Medulla oblongata (tissue), 1 donor: ENCODE measurements at regions not wholly inside any gene's neighbourhood (a gene's known extent, or its start where the extent isn't known, plus 50 kb on each side); places are given as distances from the start of the nearest gene placed in this dataset.

Experiments
- DNase-seq: peaks from one replicate; pipeline ENCODE4 v3.0.0-alpha.2; 2015; ENCODE audit errors: extremely low spot score

DNA sequence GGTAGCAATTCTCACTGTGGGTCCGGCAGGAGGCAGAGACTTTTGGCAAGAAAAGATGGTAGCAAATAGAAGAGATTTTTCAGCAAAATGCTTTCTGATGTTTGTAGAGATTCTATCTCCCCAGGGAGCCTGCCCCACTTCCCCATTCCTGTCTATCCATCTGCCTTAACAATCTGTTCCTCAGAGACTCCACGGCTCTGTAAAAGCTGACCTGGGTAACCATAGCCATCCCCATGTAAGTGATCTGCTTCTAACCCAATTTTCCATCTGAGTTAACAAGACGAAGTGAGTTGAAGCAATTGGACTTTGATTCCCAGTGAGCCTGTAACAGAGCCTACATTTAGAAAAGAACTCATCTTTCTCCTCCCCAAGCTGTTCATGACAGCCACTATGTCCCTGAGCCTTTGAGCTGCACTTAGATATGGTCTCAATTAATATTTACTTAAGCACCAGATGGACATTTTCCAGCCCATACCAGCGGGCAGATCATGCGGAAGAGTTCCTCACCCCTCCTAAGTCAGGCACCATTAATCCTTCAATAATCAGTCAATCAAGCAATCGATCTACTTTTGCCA lies 896.1 kb downstream of the CCSER2 start:
- DNase-seq, result no peak

DNA sequence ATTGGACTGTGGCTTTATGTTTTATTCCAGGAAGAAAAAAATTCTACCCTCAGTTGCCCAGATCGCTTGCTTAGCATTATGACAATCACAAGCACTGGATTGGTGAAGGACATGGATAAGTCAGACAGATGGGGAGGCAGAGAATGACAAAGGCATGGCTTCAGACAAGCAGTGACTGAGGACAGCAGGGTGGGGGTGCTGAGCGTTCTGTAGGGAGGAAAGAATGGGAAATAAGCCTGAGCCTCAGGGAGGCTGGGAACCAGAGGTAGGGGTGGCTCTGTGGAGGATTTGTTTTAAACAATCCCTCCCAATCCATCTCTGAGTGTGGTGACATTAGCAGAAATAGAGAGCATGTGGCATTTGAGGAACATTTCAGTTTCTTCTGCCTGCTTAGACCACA lies 896.9 kb downstream of the CCSER2 start:
- no peak for DNase-seq

DNA sequence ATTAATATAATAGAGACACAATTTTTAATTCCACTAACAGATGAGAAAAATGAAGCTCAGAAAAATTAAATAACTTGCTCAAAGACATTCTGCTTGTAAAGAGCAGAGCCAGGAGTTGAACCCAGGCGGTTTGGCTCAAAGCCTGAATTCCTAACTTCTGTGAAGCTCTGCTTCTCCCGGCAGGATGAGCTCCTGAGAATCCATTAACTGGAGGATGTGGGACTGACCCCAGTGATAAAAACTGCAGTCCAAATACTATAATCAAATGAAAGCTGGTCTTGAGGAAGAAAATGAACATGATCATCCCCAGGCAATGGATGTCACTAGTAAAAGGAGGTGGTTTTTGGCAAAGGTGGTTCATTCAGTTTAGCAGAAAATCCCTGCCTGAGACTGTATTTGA lies 898.2 kb downstream of the CCSER2 start:
- DNase-seq, result no peak

DNA sequence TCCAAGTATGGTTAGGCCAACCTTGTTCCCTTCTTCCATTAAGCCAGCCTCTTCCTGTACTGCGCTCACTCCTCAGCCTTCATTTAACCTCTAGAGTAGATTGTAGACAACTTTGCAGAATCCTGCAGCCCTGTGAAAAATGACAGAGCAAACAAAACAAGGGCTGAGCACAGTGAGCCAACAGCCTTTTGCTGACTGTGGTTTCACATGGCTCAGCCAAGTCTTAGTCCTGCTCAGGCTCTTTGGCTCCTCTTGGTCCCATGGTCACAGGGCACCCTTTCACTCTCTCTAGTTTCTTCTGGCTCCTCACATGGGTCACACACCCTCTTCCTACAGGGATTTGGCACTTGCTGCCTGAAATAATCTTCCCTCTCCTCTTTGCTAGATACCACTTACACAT lies 900.3 kb downstream of the CCSER2 start:
- no peak for DNase-seq

- no peak for DNase-seq
Observed at GRCh38 chr10:85231534-85232270, 903.3 kb downstream of the CCSER2 start.

DNA sequence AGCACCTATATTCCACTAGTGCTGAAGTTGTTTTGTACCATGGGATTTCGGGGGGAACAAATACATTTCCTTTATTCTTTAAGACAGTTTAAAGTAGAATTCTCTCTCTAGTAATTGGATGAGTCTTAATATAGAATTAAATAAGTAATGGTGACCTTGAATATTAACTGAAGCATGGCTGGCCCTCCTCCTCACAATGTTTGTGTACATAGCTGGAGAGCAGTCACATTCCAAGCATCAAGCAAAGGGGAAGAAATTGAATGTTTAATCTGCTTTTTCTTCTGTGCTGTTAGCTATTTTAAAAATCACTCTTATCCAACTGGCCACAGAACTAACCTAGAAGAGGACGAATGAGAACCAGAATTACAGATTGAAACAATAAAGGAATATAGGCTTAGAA lies 906.9 kb downstream of the CCSER2 start:
- no peak for DNase-seq

- DNase-seq, result no peak
Observed at GRCh38 chr10:85238676-85239075, 910.3 kb downstream of the CCSER2 start.

DNA sequence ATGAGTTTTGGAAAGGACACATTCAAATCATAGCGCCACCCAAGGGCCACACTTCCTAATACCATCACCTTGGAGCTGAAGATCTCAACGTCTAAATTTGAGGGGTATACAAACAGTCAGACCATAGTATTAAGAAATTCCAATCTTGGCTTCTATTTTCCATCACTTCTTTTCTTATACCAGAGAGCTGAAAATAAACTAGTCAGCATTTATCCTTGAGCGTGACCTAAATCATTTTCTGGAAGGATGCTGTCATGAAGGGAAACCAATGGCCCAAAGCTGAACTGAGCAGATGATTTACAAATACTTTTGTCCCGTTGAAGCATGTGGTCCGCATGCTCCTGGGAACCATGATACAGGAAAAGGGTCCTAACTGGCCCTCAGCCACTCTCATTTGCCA lies 921.9 kb downstream of the CCSER2 start:
- no peak for DNase-seq

GRCh38 chr10:85256481-85256880 lies 928.1 kb downstream of the CCSER2 start:
- DNase-seq, result no peak

DNA sequence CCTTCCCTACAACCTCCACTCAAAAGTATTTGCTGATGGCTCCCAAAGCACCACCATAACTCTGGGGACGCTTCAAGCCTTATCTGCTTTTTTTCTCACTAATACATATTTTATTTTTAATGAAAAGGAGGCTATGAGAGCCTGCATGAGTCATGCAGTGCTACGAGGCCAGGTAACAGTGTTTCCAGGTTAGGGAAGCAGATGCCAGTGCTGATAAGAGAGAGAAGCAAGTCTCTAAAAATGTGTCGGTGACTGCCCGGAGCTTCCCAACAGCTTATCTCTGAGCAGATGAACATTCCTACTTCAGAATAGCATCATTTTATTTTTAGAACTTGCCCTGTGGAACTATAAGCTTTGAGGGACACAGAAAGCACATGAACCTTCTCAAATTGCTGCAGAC lies 931.5 kb downstream of the CCSER2 start:
- DNase-seq, result no peak

- DNase-seq, result no peak
Observed at GRCh38 chr10:85262992-85263391, 934.6 kb downstream of the CCSER2 start.

DNA sequence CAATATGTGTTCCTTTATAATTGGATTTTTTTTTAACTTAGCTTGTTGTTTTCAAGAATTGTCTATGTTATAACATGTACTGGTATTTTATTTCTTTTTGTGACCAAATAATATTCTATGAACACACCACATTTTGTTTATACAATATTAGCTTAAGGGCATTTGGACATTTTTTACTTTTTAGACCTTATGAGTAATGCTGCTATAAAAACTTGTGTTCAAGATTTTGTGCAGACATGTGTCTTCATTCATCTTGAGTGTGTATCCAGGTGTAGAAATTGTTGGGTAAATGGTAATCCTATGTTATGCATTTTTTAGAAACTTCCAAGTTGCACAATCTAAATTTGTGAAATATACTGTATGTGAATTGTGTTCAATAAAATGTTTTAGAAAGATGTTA lies 936.7 kb downstream of the CCSER2 start:
- DNase-seq, result no peak

DNA sequence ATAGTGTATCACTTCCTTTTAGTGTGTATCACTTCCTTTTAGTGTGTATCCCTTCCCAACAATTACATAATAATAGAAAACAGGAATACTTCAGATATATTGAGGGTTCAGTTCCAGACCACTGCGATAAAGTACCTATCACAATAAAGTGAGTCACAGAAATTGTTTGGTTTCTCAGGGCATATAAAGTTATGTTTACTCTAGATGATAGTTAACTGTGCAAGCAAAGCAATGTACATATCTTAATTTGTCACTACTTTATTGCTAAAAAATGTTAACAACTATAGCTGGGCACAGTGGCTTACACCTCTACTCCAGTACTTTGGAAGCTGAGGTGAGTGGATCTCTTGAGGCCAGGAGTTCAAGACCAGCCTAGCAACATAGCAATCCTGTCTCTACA lies 938.4 kb downstream of the CCSER2 start:
- no peak for DNase-seq

DNA sequence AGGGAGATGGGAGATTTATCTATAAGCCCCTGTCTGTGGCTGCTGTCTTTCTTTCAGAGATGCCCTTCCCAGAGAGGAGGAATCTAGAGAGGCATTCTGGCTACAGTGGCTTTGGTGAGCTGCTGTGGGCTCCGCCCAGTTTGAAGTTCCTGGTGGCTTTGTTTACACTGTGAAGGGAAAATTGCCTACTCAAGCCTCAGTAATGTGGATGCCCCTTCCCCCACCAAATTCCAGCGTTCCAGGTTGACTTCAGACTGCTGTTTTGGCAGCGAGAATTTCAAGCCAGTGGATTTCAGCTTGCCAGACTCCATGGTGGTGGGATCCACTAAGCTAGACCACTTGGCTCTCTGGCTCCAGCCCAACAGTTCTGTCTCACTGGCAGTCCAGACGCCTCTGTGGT lies 951.6 kb downstream of the CCSER2 start:
- no peak for DNase-seq

DNA sequence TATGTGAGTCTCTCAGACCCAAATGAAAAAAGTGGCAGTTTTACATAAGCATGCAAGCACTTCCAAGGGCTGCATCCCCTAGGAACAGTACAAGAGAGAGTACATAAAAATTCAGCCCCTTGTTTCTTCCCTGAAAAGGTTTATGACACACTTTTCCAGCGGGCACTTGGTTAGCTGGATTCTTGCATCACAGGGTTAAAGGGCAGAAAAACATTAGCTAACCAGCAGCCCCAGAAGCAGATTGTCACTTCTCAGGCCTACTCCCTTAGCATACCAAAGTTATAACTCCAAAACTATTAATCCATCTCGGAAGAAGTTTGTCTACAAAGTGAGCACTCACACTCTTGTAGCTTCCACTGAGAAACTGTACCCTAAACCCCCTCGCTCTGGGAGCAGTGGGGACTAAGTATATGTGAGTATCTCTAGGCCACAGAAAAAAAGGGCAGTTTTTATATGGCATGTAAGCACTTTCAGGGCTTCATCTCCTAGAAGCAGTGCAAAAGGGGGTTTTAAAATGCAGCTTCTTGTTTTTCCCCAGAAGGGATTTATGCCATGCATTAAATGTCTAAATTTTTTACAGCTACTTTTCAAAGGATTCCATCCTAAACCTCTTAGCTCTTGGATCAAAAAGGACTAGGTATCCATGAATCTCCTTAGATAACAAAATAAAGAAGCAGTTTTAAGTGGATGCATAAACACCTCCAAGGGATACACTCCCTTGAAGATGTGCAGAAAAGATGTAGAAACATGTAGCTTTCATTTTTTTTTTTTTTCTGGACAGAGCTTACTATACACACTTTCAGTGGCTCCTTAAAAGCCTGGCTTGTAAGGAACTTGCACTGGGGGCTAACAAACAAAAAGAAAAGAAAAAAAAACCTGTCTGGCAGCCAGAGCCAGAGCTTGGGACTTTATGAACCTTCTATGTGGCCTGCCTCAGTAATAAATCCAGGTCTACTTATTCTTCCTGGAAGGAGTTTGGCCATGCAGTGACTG lies 956.7 kb downstream of the CCSER2 start:
- no peak for DNase-seq

DNA sequence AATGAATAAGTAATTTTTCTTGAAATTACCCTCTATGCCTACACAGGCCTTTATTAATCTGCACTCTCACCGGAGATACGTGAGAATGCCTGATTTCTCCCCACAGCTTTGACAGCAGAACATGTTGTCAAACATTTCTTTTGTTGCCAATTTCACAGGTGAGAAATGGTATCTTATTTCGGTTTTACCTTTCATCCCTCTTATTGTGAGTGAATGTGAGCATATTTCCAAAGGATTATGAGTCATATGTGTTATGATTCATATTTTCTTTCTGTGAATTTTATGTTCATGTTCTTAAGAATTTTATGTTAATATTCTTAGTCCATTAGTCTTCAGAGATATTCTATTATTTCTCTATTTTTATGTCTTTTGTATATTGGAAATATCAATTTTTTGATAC lies 965.1 kb downstream of the CCSER2 start:
- no peak for DNase-seq

DNA sequence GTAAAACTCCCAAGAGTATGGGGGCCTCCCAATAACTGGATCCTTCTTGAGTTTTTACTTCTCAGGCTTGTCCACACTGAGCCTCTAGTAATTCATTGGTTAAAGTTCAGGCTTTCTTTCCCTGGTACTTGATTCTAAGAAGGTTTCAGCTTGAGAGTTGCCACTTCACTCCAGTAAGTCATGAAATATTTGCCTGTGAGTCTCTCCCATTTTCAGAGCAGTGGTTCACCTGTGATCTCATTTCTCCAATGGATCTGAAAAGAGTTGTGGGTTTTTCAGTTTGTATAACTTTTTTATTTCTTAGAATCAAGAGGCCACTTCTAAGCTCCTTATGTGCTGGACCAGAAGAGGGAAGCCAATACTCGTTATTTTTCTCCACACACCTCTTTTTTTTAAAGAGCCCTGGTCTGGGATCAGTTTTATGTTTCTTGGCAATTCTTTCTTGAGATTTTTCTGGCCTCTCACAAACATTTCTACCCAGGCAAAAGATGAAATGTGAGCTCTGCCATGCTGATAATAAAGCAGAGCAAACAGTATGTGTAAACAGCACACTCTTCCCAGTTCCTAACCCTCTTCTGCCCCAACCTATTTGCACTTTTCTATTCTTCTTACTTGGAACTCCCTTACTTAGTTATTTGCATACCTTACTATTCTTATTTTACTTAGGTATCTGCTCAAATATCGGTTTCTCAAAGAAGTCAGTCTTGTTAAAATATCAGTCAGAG lies 983.4 kb downstream of the CCSER2 start:
- DNase-seq, result no peak

DNA sequence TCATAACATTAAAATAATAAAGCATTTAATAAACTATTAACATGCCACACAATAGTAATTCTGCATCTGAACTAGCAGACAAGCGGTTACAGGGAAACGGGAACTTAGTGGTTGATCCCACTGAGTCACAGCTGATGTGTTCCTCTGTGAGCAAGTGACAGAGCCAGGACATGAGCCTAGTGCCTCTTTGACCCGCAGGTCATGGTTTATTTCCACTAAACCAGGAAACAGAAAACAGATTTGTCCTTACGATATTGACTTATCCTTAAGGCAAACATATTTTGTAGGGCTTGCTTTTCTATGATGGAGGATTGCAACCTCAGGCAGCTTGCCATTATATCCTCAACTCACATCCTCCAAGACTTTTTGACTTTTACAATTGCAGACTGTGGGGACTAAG lies 987.3 kb downstream of the CCSER2 start:
- DNase-seq, result no peak

GRCh38 chr10:85316276-85316675 lies 987.9 kb downstream of the CCSER2 start:
- DNase-seq, result no peak

- no peak for DNase-seq
Observed at GRCh38 chr10:85317827-85318226, 989.4 kb downstream of the CCSER2 start.

GRCh38 chr10:85318809-85319807 lies 990.7 kb downstream of the CCSER2 start:
- DNase-seq, result peak; percentile 52
